ENCODE measurements at regions not wholly inside any gene's neighbourhood (a gene's known extent, or its start where the extent isn't known, plus 50 kb on each side); places are given as distances from the start of the nearest gene placed in this dataset.

- no peak overlapping the region for H3K27ac ChIP-seq
- TF ChIP-seq CTCF (conservative IDR thresholded peaks at IDR 0.05) (no peak), ZFX (IDR thresholded peaks at IDR 0.05) (no peak)
Observed at GRCh38 chr5:133706506-133707430, 94.4 kb upstream of the FSTL4 start.

- no peak for TF ChIP-seq CTCF (conservative IDR thresholded peaks at IDR 0.05)
- no peak for TF ChIP-seq ZFX (IDR thresholded peaks at IDR 0.05)
- H3K27ac ChIP-seq: no peak overlapping the region
Observed at GRCh38 chr5:133705331-133705730, 93.0 kb upstream of the FSTL4 start.

- TF ChIP-seq ZFX (IDR thresholded peaks at IDR 0.05): no peak
- TF ChIP-seq CTCF (conservative IDR thresholded peaks at IDR 0.05): no peak
- H3K27ac ChIP-seq: no peak overlapping the region
Observed at GRCh38 chr5:133704411-133704810, 92.1 kb upstream of the FSTL4 start.

GRCh38 chr5:133703935-133704334 is 91.6 kb upstream of the FSTL4 start:
- H3K27ac ChIP-seq: no peak overlapping the region
- TF ChIP-seq ZFX (IDR thresholded peaks at IDR 0.05): no peak
- TF ChIP-seq CTCF (conservative IDR thresholded peaks at IDR 0.05): no peak

GRCh38 chr5:133702791-133703770 is 90.7 kb upstream of the FSTL4 start:
- no peak for TF ChIP-seq ZFX (IDR thresholded peaks at IDR 0.05)
- no peak for TF ChIP-seq CTCF (conservative IDR thresholded peaks at IDR 0.05)
- H3K27ac ChIP-seq: no peak overlapping the region

- H3K27ac ChIP-seq: no peak overlapping the region
- no peak for TF ChIP-seq ZFX (IDR thresholded peaks at IDR 0.05)
- TF ChIP-seq CTCF (conservative IDR thresholded peaks at IDR 0.05): no peak
Observed at GRCh38 chr5:133701871-133702270, 89.5 kb upstream of the FSTL4 start.
